ENCODE measurements at regions not wholly inside any gene's neighbourhood (a gene's known extent, or its start where the extent isn't known, plus 50 kb on each side); places are given as distances from the start of the nearest gene placed in this dataset.

DNA sequence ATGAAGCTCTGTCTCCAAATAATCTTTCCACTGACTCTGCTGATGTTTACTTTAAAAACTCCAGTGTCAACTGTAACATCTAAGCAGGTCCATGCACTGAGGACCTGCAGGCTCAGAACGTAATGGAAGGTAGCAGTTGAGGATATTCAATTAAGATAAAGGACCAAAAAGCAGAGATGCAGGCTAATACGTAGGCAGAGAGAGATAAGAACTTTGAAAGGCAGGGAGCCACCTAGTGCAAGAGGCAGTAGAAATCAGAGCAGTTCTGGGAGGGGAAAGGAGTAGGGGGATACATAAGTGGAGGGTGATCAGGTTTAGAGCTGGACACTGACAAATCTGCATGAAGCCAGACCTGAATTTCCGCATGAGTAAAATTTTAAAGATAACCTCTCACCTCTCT is 114.5 kb upstream of the POM121L12 start:
- Mint-ChIP-seq H3K27ac (ENCODE audit: unreplicated experiment) (no peak overlapping the region), H3K36me3 (ENCODE audit: low read depth) (no peaks in the 10 kb centered on the region), H3K27me3 (ENCODE audit: low read depth) (no peaks in the 10 kb centered on the region), H3K9me3 (ENCODE audit: low read depth) (no peaks in the 10 kb centered on the region), H3K4me1 (ENCODE audit: low read depth) (no peaks in the 10 kb centered on the region), H3K4me3 (ENCODE audit: unreplicated experiment) (no peak overlapping the region)
- DNase-seq (ENCODE audit: low spot score): no peak
- TF ChIP-seq, protein P1, sequence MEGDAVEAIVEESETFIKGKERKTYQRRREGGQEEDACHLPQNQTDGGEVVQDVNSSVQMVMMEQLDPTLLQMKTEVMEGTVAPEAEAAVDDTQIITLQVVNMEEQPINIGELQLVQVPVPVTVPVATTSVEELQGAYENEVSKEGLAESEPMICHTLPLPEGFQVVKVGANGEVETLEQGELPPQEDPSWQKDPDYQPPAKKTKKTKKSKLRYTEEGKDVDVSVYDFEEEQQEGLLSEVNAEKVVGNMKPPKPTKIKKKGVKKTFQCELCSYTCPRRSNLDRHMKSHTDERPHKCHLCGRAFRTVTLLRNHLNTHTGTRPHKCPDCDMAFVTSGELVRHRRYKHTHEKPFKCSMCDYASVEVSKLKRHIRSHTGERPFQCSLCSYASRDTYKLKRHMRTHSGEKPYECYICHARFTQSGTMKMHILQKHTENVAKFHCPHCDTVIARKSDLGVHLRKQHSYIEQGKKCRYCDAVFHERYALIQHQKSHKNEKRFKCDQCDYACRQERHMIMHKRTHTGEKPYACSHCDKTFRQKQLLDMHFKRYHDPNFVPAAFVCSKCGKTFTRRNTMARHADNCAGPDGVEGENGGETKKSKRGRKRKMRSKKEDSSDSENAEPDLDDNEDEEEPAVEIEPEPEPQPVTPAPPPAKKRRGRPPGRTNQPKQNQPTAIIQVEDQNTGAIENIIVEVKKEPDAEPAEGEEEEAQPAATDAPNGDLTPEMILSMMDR (IDR thresholded peaks at IDR 0.05): no peak

DNA sequence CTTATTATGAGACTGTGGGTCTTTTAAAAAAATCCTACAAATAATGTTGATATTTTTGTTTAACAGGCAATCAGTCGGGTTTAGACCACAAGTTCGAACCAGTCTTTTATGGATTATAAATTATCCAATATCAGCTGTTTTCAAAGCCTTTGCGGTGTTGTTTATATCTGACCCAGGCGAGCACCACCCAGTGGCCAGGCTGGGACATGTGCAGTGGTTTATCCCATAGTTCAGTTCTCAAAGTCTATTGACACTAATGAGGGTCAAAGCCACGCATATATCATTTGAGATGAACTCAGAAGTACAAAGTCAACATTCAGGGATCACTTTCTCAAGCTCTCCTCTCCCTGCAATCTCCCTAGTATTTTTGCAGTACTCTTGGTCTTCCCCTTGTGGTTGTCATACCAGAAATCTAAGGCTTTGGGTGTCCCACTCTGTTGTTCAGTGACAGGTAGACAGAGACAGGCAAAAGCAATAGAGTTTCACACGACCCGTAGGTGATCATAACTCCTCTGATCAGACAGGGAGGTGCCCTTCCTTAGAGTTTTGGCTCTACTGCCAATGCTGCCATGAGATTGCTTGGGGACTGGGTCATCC is 117.4 kb upstream of the POM121L12 start:
- Mint-ChIP-seq H3K36me3 (ENCODE audit: low read depth) (no peaks in the 10 kb centered on the region), H3K27ac (ENCODE audit: unreplicated experiment) (no peak overlapping the region), H3K4me3 (ENCODE audit: unreplicated experiment) (no peak overlapping the region), H3K4me1 (ENCODE audit: low read depth) (no peaks in the 10 kb centered on the region), H3K27me3 (ENCODE audit: low read depth) (no peaks in the 10 kb centered on the region), H3K9me3 (ENCODE audit: low read depth) (peaks cover 4% of the 10 kb centered on the region)
- no peak for DNase-seq (ENCODE audit: low spot score)
- TF ChIP-seq, protein P1 (IDR thresholded peaks at IDR 0.05): peak; percentile 41

DNA sequence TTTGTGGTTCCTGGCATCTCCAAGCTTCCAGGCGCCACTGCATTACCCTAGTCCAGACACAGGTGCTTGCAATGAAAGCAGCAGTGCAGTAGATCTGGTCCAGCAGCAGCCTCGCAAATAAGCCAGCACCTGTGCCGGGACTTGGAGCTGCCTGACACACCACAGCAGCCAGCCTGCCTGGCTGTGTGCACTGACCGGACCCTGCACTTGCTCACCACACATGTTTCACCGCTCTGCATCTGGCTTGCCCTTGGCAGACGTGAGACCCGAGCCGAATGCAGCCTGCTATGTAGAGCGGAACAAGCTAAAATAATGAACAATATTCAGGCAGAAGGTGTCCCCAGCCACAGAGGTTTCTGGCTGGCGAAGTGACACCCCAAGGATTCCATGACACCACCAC is 123.6 kb upstream of the POM121L12 start:
- Mint-ChIP-seq H3K4me1 (ENCODE audit: low read depth) (no peaks in the 10 kb centered on the region), H3K4me3 (ENCODE audit: unreplicated experiment) (no peak overlapping the region), H3K9me3 (ENCODE audit: low read depth) (peaks cover 14% of the 10 kb centered on the region), H3K27ac (ENCODE audit: unreplicated experiment) (no peak overlapping the region), H3K27me3 (ENCODE audit: low read depth) (no peaks in the 10 kb centered on the region), H3K36me3 (ENCODE audit: low read depth) (no peaks in the 10 kb centered on the region)
- no peak for DNase-seq (ENCODE audit: low spot score)
- TF ChIP-seq, protein P1 (IDR thresholded peaks at IDR 0.05): no peak

DNA sequence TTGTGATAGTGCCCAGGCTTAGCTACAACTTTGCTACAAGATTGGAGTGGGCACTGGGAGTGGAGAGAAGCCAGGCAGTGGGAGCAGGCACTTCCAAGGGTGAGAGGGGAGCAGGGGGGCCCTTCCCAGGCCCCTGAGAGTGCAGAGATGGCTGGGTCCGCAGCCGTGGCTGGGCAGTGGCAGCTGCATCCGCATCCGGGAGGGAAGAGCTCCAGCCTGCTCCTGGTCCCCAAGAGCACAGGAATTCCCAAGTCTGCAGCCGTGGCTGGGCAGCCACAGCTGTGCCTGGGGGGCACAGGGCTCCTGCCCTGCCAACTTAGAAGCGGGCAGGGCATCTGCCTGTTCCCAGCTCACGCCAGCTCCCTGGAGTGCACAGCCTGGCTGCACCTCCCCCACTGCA is 124.1 kb upstream of the POM121L12 start:
- Mint-ChIP-seq H3K4me1 (ENCODE audit: low read depth) (no peaks in the 10 kb centered on the region), H3K36me3 (ENCODE audit: low read depth) (no peaks in the 10 kb centered on the region), H3K4me3 (ENCODE audit: unreplicated experiment) (no peak overlapping the region), H3K27ac (ENCODE audit: unreplicated experiment) (no peak overlapping the region), H3K9me3 (ENCODE audit: low read depth) (peaks cover 14% of the 10 kb centered on the region), H3K27me3 (ENCODE audit: low read depth) (no peaks in the 10 kb centered on the region)
- no peak for DNase-seq (ENCODE audit: low spot score)
- TF ChIP-seq, protein P1 (IDR thresholded peaks at IDR 0.05): no peak

DNA sequence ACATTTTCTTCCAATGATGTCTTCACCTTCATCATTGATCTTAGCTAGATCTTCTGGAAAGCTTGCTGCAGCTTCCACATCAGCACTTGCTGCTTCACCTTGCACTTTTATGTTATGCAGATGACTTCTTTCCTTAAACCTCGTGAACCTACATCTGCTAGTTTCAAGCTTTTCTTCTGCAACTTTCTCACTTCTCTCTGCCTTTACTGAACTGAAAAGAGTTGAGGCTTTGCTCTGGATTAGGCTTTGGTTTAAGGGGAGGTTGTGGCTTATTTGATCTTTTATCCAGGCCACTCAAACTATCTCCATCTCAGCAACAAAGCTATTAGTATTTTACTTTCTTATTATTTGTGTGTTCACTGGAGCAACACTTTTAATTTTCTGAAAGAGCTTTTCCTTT is 125.5 kb upstream of the POM121L12 start:
- DNase-seq (ENCODE audit: low spot score): no peak
- Mint-ChIP-seq H3K27me3 (ENCODE audit: low read depth) (no peaks in the 10 kb centered on the region), H3K4me3 (ENCODE audit: unreplicated experiment) (no peak overlapping the region), H3K36me3 (ENCODE audit: low read depth) (no peaks in the 10 kb centered on the region), H3K4me1 (ENCODE audit: low read depth) (no peaks in the 10 kb centered on the region), H3K27ac (ENCODE audit: unreplicated experiment) (no peak overlapping the region), H3K9me3 (ENCODE audit: low read depth) (peaks cover 14% of the 10 kb centered on the region)
- TF ChIP-seq, protein P1 (IDR thresholded peaks at IDR 0.05): no peak

Measured in chondrocyte (in vitro differentiated cells).